Neuronal stem cell (in vitro differentiated cells): ENCODE measurements at regions not wholly inside any gene's neighbourhood (a gene's known extent, or its start where the extent isn't known, plus 50 kb on each side); places are given as distances from the start of the nearest gene placed in this dataset.
A peak's percentile ranks its signal among the peaks of the same experiment; 100 is the strongest.

Experiments used
- DNase-seq: peaks from one replicate; pipeline ENCODE4 v3.0.0-alpha.2; 2013; ENCODE audit warnings: low spot score
- H2AFZ ChIP-seq: one replicate; pipeline ENCODE4 v1.6.1; 2013; ENCODE audit warnings: mild to moderate bottlenecking, low read length, inconsistent platforms
- H2AK5ac ChIP-seq: 2 replicates; pipeline ENCODE4 v1.6.1; 2013; ENCODE audit warnings: low read depth, mild to moderate bottlenecking, inconsistent platforms, low read length, moderate library complexity, mixed read lengths
- H2BK120ac ChIP-seq: 2 replicates; pipeline ENCODE4 v1.6.1; 2013; ENCODE audit warnings: low read depth, mild to moderate bottlenecking, inconsistent platforms, low read length, moderate library complexity, mixed read lengths
- H2BK12ac ChIP-seq: one replicate; pipeline ENCODE4 v1.6.1; 2013; ENCODE audit warnings: low read length, inconsistent platforms
- H2BK15ac ChIP-seq: 2 replicates; pipeline ENCODE4 v1.6.1; 2013; ENCODE audit warnings: mild to moderate bottlenecking, low read length, inconsistent platforms, mixed read lengths
- H2BK5ac ChIP-seq: one replicate; pipeline ENCODE4 v1.6.1; 2013; ENCODE audit warnings: inconsistent platforms, mild to moderate bottlenecking, low read length, moderate library complexity
- H3K14ac ChIP-seq: one replicate; pipeline ENCODE4 v1.6.1; 2013; ENCODE audit warnings: low read length, inconsistent platforms
- H3K18ac ChIP-seq: 2 replicates; pipeline ENCODE4 v1.6.1; 2013; ENCODE audit warnings: low read length, inconsistent platforms
- H3K23ac ChIP-seq: 2 replicates; pipeline ENCODE4 v1.6.1; 2013; ENCODE audit warnings: low read depth, mild to moderate bottlenecking, mixed read lengths, low read length, inconsistent platforms; ENCODE audit not compliant: poor library complexity
- H3K27ac ChIP-seq: replicated peaks from 3 replicates; pipeline ENCODE4 v1.5.1; 2013; ENCODE audit warnings: low read length, inconsistent platforms
- H3K27me3 ChIP-seq, 3 experiments: 2 replicates each; pipeline ENCODE4 v1.6.1; 2013; ENCODE audit warnings: low read length in 3 of 3, mild to moderate bottlenecking in 2 of 3, inconsistent platforms in 1 of 3, low read depth in 1 of 3, mixed read lengths in 1 of 3, moderate library complexity in 1 of 3; ENCODE audit not compliant: control insufficient read depth in 3 of 3, insufficient read depth in 3 of 3
- H3K36me3 ChIP-seq, 2 donors: replicated peaks in 1 of 2; 2 replicates each; pipeline ENCODE4 v1.6.1; 2013; ENCODE audit warnings: low read length in 2 of 2; ENCODE audit not compliant: control insufficient read depth in 2 of 2, insufficient read depth in 2 of 2
- H3K4ac ChIP-seq: 2 replicates; pipeline ENCODE4 v1.6.1; 2013; ENCODE audit warnings: inconsistent platforms, mild to moderate bottlenecking, low read length, moderate library complexity
- H3K4me1 ChIP-seq, 2 donors: 1 replicate in 1 of 2; 2 replicates in 1 of 2; pipeline ENCODE4 v1.6.1; 2013; ENCODE audit warnings: low read length in 2 of 2, low read depth in 1 of 2; ENCODE audit not compliant: control insufficient read depth in 2 of 2, insufficient read depth in 1 of 2
- H3K4me2 ChIP-seq: one replicate; pipeline ENCODE4 v1.6.1; 2013; ENCODE audit warnings: mild to moderate bottlenecking, low read length, inconsistent platforms; ENCODE audit not compliant: insufficient read depth, poor library complexity, severe bottlenecking
- H3K4me3 ChIP-seq, 2 donors: 2 replicates each; pipeline ENCODE4 v1.5.1; 2013; ENCODE audit warnings: low read length in 2 of 2, mild to moderate bottlenecking in 2 of 2, inconsistent platforms in 1 of 2, moderate library complexity in 1 of 2
- H3K79me1 ChIP-seq: one replicate; pipeline ENCODE4 v1.6.1; 2013; ENCODE audit warnings: low read depth, mild to moderate bottlenecking, inconsistent platforms, low read length, moderate library complexity
- H3K9ac ChIP-seq: one replicate; pipeline ENCODE4 v1.6.1; 2013; ENCODE audit warnings: mild to moderate bottlenecking, low read depth, low read length, inconsistent platforms; ENCODE audit not compliant: poor library complexity
- H3K9me3 ChIP-seq, 2 donors: replicated peaks in 1 of 2; 2 replicates each; pipeline versions ENCODE3 to v1.6.1; 2013; ENCODE audit warnings: low read length in 2 of 2, mild to moderate bottlenecking in 2 of 2, inconsistent platforms in 1 of 2, low read depth in 1 of 2, mixed read lengths in 1 of 2, moderate library complexity in 1 of 2; ENCODE audit not compliant: control insufficient read depth in 2 of 2, insufficient read depth in 1 of 2
- H4K8ac ChIP-seq: one replicate; pipeline ENCODE4 v1.6.1; 2013; ENCODE audit warnings: low read depth, mild to moderate bottlenecking, inconsistent platforms, low read length, moderate library complexity
- H4K91ac ChIP-seq: one replicate; pipeline ENCODE4 v1.6.1; 2013; ENCODE audit warnings: low read length, low read depth, mild to moderate bottlenecking, inconsistent platforms; ENCODE audit not compliant: poor library complexity
- WGBS, 2 donors: extraction: QIAGEN DNeasy Blood & Tissue Kit; methylation state at CpG; one replicate each; pipeline ENCODE4 v1.1.7; 2013; ENCODE audit warnings: missing lambda C conversion rate in 2 of 2, mixed read lengths in 1 of 2; ENCODE audit not compliant: insufficient read length in 2 of 2, insufficient replicate concordance in 1 of 2; ENCODE audit errors: extremely low coverage in 2 of 2; 5-methylcytosine and 5-hydroxymethylcytosine counted together

GRCh38 chr4:152024881-152025280 is 264.1 kb upstream of the GATB start:
- no peak overlapping the region for H2AFZ ChIP-seq

DNA sequence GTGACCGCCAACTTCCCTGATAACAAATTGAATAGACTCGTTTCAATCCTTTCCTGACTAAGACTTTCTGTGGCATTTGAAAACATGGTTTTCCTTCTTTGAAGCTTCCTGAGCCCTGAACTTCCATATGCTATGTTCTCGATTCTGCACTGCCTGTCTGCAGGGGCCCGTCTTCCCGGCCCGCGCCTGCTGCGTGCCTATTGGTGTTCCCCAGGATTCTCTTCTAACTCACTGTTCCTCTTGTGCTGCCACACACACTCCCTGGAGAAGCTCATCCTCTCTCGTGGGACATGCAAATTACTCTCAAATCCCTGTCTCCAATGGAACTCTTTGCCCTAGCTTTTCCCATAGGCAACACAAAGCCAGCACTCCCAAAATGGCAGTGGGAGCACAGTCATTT is 262.9 kb upstream of the GATB start:
- H3K79me1 ChIP-seq, result no peaks in the 10 kb centered on the region
- H3K4me2 ChIP-seq, result no peak overlapping the region
- no peak overlapping the region for H4K8ac ChIP-seq
- DNase-seq, result no peak
- no peak overlapping the region for H2AFZ ChIP-seq
- WGBS, 2 donors, result no CpG with 5 or more reads among the region's 9 CpGs
- H2BK15ac ChIP-seq, result no peak overlapping the region
- no peaks in the 10 kb centered on the region for H3K36me3 ChIP-seq
- H3K4me3 ChIP-seq, result no peak overlapping the region
- no peak overlapping the region for H3K9ac ChIP-seq
- H3K18ac ChIP-seq, result no peak overlapping the region
- no peak overlapping the region for H3K27ac ChIP-seq
- no peak overlapping the region for H2BK120ac ChIP-seq
- no peak overlapping the region for H3K4ac ChIP-seq
- H3K14ac ChIP-seq, result no peak overlapping the region
- peak overlapping the region; percentile 1 for H2AK5ac ChIP-seq
- H3K27me3 ChIP-seq, result no peaks in the 10 kb centered on the region
- no peak overlapping the region for H2BK12ac ChIP-seq
- H2BK5ac ChIP-seq, result no peak overlapping the region
- H3K9me3 ChIP-seq, result no peaks in the 10 kb centered on the region
- H3K23ac ChIP-seq, result no peak overlapping the region
- no peak overlapping the region for H4K91ac ChIP-seq
- H3K4me1 ChIP-seq, result no peaks in the 10 kb centered on the region

More at GRCh38 chr4:152024881-152025280, 264.1 kb upstream of the GATB start:
- Histone ChIP-seq H3K14ac (no peak overlapping the region), H2BK12ac (no peak overlapping the region), H3K4me1 (no peaks in the 10 kb centered on the region), H4K8ac (no peak overlapping the region), H3K4ac (no peak overlapping the region), H2BK120ac (no peak overlapping the region), H3K36me3 (no peaks in the 10 kb centered on the region), H4K91ac (no peak overlapping the region), H2AK5ac (no peak overlapping the region), H3K4me2 (no peak overlapping the region), H3K9me3 (no peaks in the 10 kb centered on the region), H3K27me3 (no peaks in the 10 kb centered on the region), H3K9ac (no peak overlapping the region), H3K23ac (no peak overlapping the region), H3K27ac (no peak overlapping the region), H2BK5ac (no peak overlapping the region), H3K4me3 (no peak overlapping the region), H2BK15ac (no peak overlapping the region), H3K18ac (no peak overlapping the region), H3K79me1 (no peaks in the 10 kb centered on the region)
- DNase-seq, result no peak

DNA sequence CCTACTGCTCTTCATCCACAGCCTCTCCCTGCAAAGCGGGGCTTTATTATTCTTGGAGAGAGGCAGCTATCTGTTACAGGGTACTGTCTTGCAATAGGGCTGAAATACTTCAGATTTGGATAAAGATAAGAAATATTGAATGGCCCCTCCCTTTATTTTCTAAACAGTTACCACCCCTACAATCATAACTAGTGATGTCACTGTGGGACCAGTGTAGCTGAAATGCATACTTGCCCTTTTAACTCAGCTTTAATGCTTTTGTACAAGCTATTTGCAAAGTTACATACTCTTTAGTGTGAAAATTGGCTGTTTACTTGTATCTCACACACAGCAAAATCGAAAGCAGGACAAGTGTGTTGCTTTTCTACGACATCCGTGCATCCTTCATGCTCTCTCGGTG is 261.7 kb upstream of the GATB start:
- no peak overlapping the region for H3K4ac ChIP-seq
- no peak overlapping the region for H2BK120ac ChIP-seq
- H3K27me3 ChIP-seq, result no peaks in the 10 kb centered on the region
- no peak for DNase-seq
- no peak overlapping the region for H2BK15ac ChIP-seq
- no peak overlapping the region for H2AK5ac ChIP-seq
- no peaks in the 10 kb centered on the region for H3K36me3 ChIP-seq
- H3K4me2 ChIP-seq, result no peak overlapping the region
- no peak overlapping the region for H2AFZ ChIP-seq
- no peak overlapping the region for H2BK12ac ChIP-seq
- H3K9ac ChIP-seq, result no peak overlapping the region
- no CpG with 5 or more reads among the region's 5 CpGs for WGBS, 2 donors
- no peak overlapping the region for H4K8ac ChIP-seq
- H3K4me1 ChIP-seq, result no peaks in the 10 kb centered on the region
- no peak overlapping the region for H3K18ac ChIP-seq
- H3K79me1 ChIP-seq, result no peaks in the 10 kb centered on the region
- H3K27ac ChIP-seq, result no peak overlapping the region
- no peak overlapping the region for H2BK5ac ChIP-seq
- H3K14ac ChIP-seq, result no peak overlapping the region
- no peaks in the 10 kb centered on the region for H3K9me3 ChIP-seq
- no peak overlapping the region for H3K4me3 ChIP-seq
- no peak overlapping the region for H3K23ac ChIP-seq
- H4K91ac ChIP-seq, result no peak overlapping the region

GRCh38 chr4:152021788-152022438 is 261.1 kb upstream of the GATB start:
- Histone ChIP-seq H2BK120ac (no peak overlapping the region), H3K4me2 (no peak overlapping the region), H3K27ac (no peak overlapping the region), H3K79me1 (no peaks in the 10 kb centered on the region), H3K4me3 (no peak overlapping the region), H2AFZ (no peak overlapping the region), H2BK15ac (no peak overlapping the region), H3K36me3 (no peaks in the 10 kb centered on the region), H3K9me3 (no peaks in the 10 kb centered on the region), H2BK12ac (no peak overlapping the region), H4K8ac (no peak overlapping the region), H3K9ac (no peak overlapping the region), H2AK5ac (no peak overlapping the region), H3K27me3 (no peaks in the 10 kb centered on the region), H3K4ac (no peak overlapping the region), H4K91ac (no peak overlapping the region), H3K4me1 (no peaks in the 10 kb centered on the region), H2BK5ac (no peak overlapping the region), H3K18ac (peak overlapping the region; percentile 40), H3K14ac (no peak overlapping the region), H3K23ac (no peak overlapping the region)
- no peak for DNase-seq
- WGBS, 2 donors, result no CpG with 5 or more reads among the region's 6 CpGs
